ENCODE measurements at regions not wholly inside any gene's neighbourhood (a gene's known extent, or its start where the extent isn't known, plus 50 kb on each side); places are given as distances from the start of the nearest gene placed in this dataset.

DNA sequence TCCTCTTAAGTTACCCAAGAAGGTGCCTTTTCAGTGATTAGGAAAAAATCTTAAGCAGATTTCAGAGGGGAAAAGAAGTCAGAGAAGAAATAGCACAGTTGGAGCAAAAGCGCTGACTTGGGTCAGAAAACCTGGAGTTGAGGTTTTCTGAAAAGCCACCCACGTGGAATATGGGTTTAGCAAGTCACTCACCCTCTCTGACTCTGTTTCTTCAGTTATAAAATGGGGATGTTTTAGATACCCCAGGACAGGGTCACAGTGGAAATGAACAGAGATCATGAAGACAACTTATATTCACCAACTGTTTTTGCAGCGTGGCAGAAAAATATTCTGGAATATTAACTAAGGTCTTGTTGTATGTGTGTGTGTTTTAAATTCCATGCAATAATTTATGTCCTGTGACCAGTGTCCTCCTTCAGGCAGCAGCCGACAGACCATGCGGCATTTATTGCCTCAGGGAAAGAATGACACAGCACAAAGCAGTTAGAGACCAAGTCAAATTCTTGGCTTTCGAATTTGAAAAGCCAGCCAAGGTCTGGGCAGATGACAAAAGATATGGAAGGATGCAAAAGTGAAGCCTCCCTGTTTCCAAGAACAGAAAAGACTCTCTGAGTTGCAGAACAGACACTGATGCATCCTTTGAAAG, 119.9 kb downstream of the MIAT start:
- Histone ChIP-seq H4K8ac (ENCODE audit: low read length) (no peak overlapping the region), H3K4me2 (ENCODE audit: low read length, poor library complexity, severe bottlenecking) (no peak overlapping the region), H2BK5ac (ENCODE audit: low read depth, low read length, poor library complexity, severe bottlenecking) (no peak overlapping the region), H3K9me3 (ENCODE audit: control insufficient read depth, low read length) (peaks cover 12% of the 10 kb centered on the region), H3K4ac (ENCODE audit: low read depth in 1 of 2, low read length in 2 of 2) (no peak overlapping the region), H3K36me3 (ENCODE audit: control insufficient read depth in 1 of 2, insufficient read depth in 2 of 2, low read depth in 1 of 2, low read length in 2 of 2) (peaks cover 8 to 18% of the 10 kb centered on the region in 2 experiments), H3K14ac (ENCODE audit: low read length in 2 of 2) (no peak overlapping the region), H2BK120ac (ENCODE audit: low read depth, low read length) (no peak overlapping the region), H3K4me1 (ENCODE audit: control insufficient read depth, insufficient read depth, low read depth, low read length) (no peaks in the 10 kb centered on the region), H2BK12ac (ENCODE audit: low read length in 2 of 2) (no peak overlapping the region), H3K23ac (ENCODE audit: low read length in 2 of 2) (no peak overlapping the region), H3K4me3 (ENCODE audit: insufficient read depth in 1 of 2, low read depth in 1 of 2, low read length in 2 of 2) (no peak overlapping the region), H2BK15ac (ENCODE audit: low read depth, poor library complexity, severe bottlenecking) (no peak overlapping the region), H3K18ac (ENCODE audit: low read depth in 1 of 2, low read length in 2 of 2) (no peak overlapping the region), H3K27ac (ENCODE audit: low read length, poor library complexity, severe bottlenecking) (no peak overlapping the region), H3K9ac (ENCODE audit: low read length) (peak overlapping the region; percentile 40), H3K79me1 (replicated peaks; ENCODE audit: low read length, poor library complexity, severe bottlenecking) (no peaks in the 10 kb centered on the region), H4K91ac (ENCODE audit: low read length) (no peak overlapping the region), H2AFZ (ENCODE audit: low read depth, low read length) (no peak overlapping the region), H2AK5ac (ENCODE audit: low read length, severe bottlenecking) (no peak overlapping the region), H3K27me3 (ENCODE audit: control insufficient read depth in 1 of 2, insufficient read depth in 1 of 2, low read length in 2 of 2) (peaks cover 0 to 3% of the 10 kb centered on the region in 2 experiments)
- DNase-seq, result peak; percentile 64
- WGBS, result 45% methylated on average over 6 of the region's 6 CpGs

DNA sequence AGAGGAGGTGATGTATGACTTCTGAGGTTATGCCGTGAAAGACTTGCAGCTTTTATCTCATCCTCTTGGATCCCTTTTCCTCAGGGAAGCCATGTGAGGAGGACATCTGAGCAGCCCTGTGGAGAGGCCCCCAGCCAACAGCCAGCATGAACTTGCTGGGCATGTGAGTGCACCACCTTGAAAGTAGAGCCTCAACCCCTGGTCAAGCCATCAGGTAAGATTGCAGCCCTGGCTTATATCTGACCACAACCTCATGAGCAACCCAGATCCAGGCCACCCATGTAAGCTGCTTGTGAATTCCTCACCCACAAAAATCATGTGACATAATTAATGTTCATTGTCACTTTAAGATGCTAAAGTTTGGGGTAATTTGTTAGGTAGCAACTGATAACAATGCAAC, 121.0 kb downstream of the MIAT start:
- Histone ChIP-seq H3K18ac (ENCODE audit: low read depth in 1 of 2, low read length in 2 of 2) (no peak overlapping the region), H3K4me2 (ENCODE audit: low read length, poor library complexity, severe bottlenecking) (no peak overlapping the region), H3K4ac (ENCODE audit: low read depth in 1 of 2, low read length in 2 of 2) (no peak overlapping the region)

DNA sequence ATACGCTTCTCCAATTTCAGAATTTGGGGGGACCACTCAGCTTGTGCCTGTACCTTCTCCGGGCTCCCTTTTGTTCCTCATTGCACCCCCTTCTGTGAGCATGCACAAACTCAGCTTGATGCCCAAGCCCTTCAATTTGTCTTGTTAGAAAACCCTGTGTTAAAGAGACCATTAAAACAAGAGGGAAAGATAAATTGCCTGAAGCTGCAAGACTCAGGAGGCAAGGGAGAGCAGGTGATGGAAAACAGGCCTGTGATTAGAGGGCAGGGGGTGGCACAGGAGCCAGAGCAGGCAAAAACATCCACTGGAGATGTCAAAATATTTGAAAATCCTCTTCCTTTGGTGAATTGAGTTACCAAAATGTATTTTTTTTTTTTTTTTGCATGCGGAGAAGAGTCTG, 121.7 kb downstream of the MIAT start:
- Histone ChIP-seq H3K9me3 (ENCODE audit: control insufficient read depth, low read length) (peaks cover 12% of the 10 kb centered on the region), H3K18ac (ENCODE audit: low read depth in 1 of 2, low read length in 2 of 2) (no peak overlapping the region), H3K4ac (ENCODE audit: low read depth in 1 of 2, low read length in 2 of 2) (no peak overlapping the region), H4K8ac (ENCODE audit: low read length) (no peak overlapping the region), H2BK12ac (ENCODE audit: low read length in 2 of 2) (no peak overlapping the region), H3K23ac (ENCODE audit: low read length in 2 of 2) (no peak overlapping the region), H3K14ac (ENCODE audit: low read length in 2 of 2) (no peak overlapping the region), H4K91ac (ENCODE audit: low read length) (no peak overlapping the region), H3K79me1 (replicated peaks; ENCODE audit: low read length, poor library complexity, severe bottlenecking) (no peaks in the 10 kb centered on the region), H3K4me3 (ENCODE audit: insufficient read depth in 1 of 2, low read depth in 1 of 2, low read length in 2 of 2) (no peak overlapping the region), H3K4me1 (ENCODE audit: control insufficient read depth, insufficient read depth, low read depth, low read length) (no peaks in the 10 kb centered on the region), H2BK15ac (ENCODE audit: low read depth, poor library complexity, severe bottlenecking) (no peak overlapping the region), H3K9ac (ENCODE audit: low read length) (no peak overlapping the region), H3K27ac (ENCODE audit: low read length, poor library complexity, severe bottlenecking) (no peak overlapping the region), H2AFZ (ENCODE audit: low read depth, low read length) (no peak overlapping the region), H3K36me3 (ENCODE audit: control insufficient read depth in 1 of 2, insufficient read depth in 2 of 2, low read depth in 1 of 2, low read length in 2 of 2) (peaks cover 8 to 18% of the 10 kb centered on the region in 2 experiments), H3K4me2 (ENCODE audit: low read length, poor library complexity, severe bottlenecking) (no peak overlapping the region), H2BK5ac (ENCODE audit: low read depth, low read length, poor library complexity, severe bottlenecking) (no peak overlapping the region), H2BK120ac (ENCODE audit: low read depth, low read length) (no peak overlapping the region), H3K27me3 (ENCODE audit: control insufficient read depth in 1 of 2, insufficient read depth in 1 of 2, low read length in 2 of 2) (peaks cover 0 to 7% of the 10 kb centered on the region in 2 experiments), H2AK5ac (ENCODE audit: low read length, severe bottlenecking) (no peak overlapping the region)
- no peak for DNase-seq
- WGBS, result 77% methylated on average over 2 of the region's 3 CpGs

More for the DNA sequence above, 121.0 kb downstream of the MIAT start:
- DNase-seq, result no peak
- no peak overlapping the region for H3K14ac ChIP-seq (ENCODE audit: low read length in 2 of 2)
- peaks cover 0 to 7% of the 10 kb centered on the region in 2 experiments for H3K27me3 ChIP-seq (ENCODE audit: control insufficient read depth in 1 of 2, insufficient read depth in 1 of 2, low read length in 2 of 2)
- peak overlapping the region in 1 of 2 experiments; percentile 1 for H2BK12ac ChIP-seq (ENCODE audit: low read length in 2 of 2)
- no peaks in the 10 kb centered on the region for H3K4me1 ChIP-seq (ENCODE audit: control insufficient read depth, insufficient read depth, low read depth, low read length)
- 91% methylated on average over 1 of the region's 1 CpG for WGBS
- no peak overlapping the region for H3K27ac ChIP-seq (ENCODE audit: low read length, poor library complexity, severe bottlenecking)
- H2BK120ac ChIP-seq (ENCODE audit: low read depth, low read length), result no peak overlapping the region
- no peak overlapping the region for H3K23ac ChIP-seq (ENCODE audit: low read length in 2 of 2)
- H3K4me3 ChIP-seq (ENCODE audit: insufficient read depth in 1 of 2, low read depth in 1 of 2, low read length in 2 of 2), result no peak overlapping the region
- H4K91ac ChIP-seq (ENCODE audit: low read length), result no peak overlapping the region
- no peak overlapping the region for H2AK5ac ChIP-seq (ENCODE audit: low read length, severe bottlenecking)
- no peak overlapping the region for H2BK5ac ChIP-seq (ENCODE audit: low read depth, low read length, poor library complexity, severe bottlenecking)
- H3K9ac ChIP-seq (ENCODE audit: low read length), result no peak overlapping the region
- H3K9me3 ChIP-seq (ENCODE audit: control insufficient read depth, low read length), result peaks cover 12% of the 10 kb centered on the region
- H2AFZ ChIP-seq (ENCODE audit: low read depth, low read length), result no peak overlapping the region
- no peaks in the 10 kb centered on the region for H3K79me1 ChIP-seq (replicated peaks; ENCODE audit: low read length, poor library complexity, severe bottlenecking)
- no peak overlapping the region for H4K8ac ChIP-seq (ENCODE audit: low read length)
- no peak overlapping the region for H2BK15ac ChIP-seq (ENCODE audit: low read depth, poor library complexity, severe bottlenecking)
- H3K36me3 ChIP-seq (ENCODE audit: control insufficient read depth in 1 of 2, insufficient read depth in 2 of 2, low read depth in 1 of 2, low read length in 2 of 2), result peaks cover 8 to 18% of the 10 kb centered on the region in 2 experiments

DNA sequence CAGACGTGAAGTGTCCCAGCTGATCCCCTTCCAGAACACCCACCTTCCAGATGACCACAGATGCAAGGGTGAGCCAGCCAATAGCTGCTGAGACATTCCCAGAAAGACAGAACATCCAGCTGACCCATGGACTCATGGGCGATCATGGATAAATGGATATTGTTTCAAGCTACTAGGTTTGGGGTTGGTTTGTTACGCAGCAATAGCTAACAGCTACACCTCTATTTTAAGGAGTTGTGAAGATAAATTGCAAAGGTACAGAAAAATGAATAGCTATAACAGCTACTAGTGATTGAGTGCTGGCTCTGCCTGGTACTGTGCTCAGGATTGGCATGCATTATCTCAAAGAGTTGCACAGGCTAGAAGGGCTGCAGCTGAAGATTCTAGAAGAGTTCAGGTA, 122.5 kb downstream of the MIAT start:
- Histone ChIP-seq H2AK5ac (ENCODE audit: low read length, severe bottlenecking) (no peak overlapping the region), H2BK120ac (ENCODE audit: low read depth, low read length) (no peak overlapping the region), H3K14ac (ENCODE audit: low read length in 2 of 2) (no peak overlapping the region), H2BK15ac (ENCODE audit: low read depth, poor library complexity, severe bottlenecking) (no peak overlapping the region), H3K4ac (ENCODE audit: low read depth in 1 of 2, low read length in 2 of 2) (no peak overlapping the region), H3K36me3 (ENCODE audit: control insufficient read depth in 1 of 2, insufficient read depth in 2 of 2, low read depth in 1 of 2, low read length in 2 of 2) (peaks cover 8 to 18% of the 10 kb centered on the region in 2 experiments), H3K18ac (ENCODE audit: low read depth in 1 of 2, low read length in 2 of 2) (no peak overlapping the region), H2BK5ac (ENCODE audit: low read depth, low read length, poor library complexity, severe bottlenecking) (no peak overlapping the region), H3K4me1 (ENCODE audit: control insufficient read depth, insufficient read depth, low read depth, low read length) (no peaks in the 10 kb centered on the region), H4K8ac (ENCODE audit: low read length) (no peak overlapping the region), H2AFZ (ENCODE audit: low read depth, low read length) (no peak overlapping the region), H3K27me3 (ENCODE audit: control insufficient read depth in 1 of 2, insufficient read depth in 1 of 2, low read length in 2 of 2) (peaks cover 0 to 7% of the 10 kb centered on the region in 2 experiments), H3K27ac (ENCODE audit: low read length, poor library complexity, severe bottlenecking) (no peak overlapping the region), H3K9ac (ENCODE audit: low read length) (no peak overlapping the region), H3K9me3 (ENCODE audit: control insufficient read depth, low read length) (peaks cover 12% of the 10 kb centered on the region), H3K4me3 (ENCODE audit: insufficient read depth in 1 of 2, low read depth in 1 of 2, low read length in 2 of 2) (no peak overlapping the region), H3K4me2 (ENCODE audit: low read length, poor library complexity, severe bottlenecking) (no peak overlapping the region), H4K91ac (ENCODE audit: low read length) (no peak overlapping the region), H3K79me1 (replicated peaks; ENCODE audit: low read length, poor library complexity, severe bottlenecking) (no peaks in the 10 kb centered on the region), H3K23ac (ENCODE audit: low read length in 2 of 2) (no peak overlapping the region), H2BK12ac (ENCODE audit: low read length in 2 of 2) (no peak overlapping the region)
- 93% methylated on average over 3 of the region's 3 CpGs for WGBS
- DNase-seq, result no peak
